Osteocyte (in vitro differentiated cells): ENCODE measurements at regions not wholly inside any gene's neighbourhood (a gene's known extent, or its start where the extent isn't known, plus 50 kb on each side); places are given as distances from the start of the nearest gene placed in this dataset.
"Not testable (repeated sequence)": the region's sequence is repeated elsewhere in the genome, so short reads cannot be mapped to it uniquely, and the experiment has no call there.

ENCODE experiments used
- DNase-seq: peaks from one replicate; pipeline ENCODE4 v3.0.0; 2021; ENCODE audit warnings: mixed read lengths; ENCODE audit not compliant: unreplicated experiment; ENCODE audit errors: extremely low spot score
- H3K27ac Mint-ChIP-seq: one replicate; pipeline ENCODE4 v1.8.0; 2021; ENCODE audit warnings: mild to moderate bottlenecking, mixed read lengths; ENCODE audit not compliant: unreplicated experiment
- H3K27me3 Mint-ChIP-seq: one replicate; pipeline ENCODE4 v1.8.0; 2021; ENCODE audit warnings: mixed read lengths; ENCODE audit not compliant: unreplicated experiment
- H3K36me3 Mint-ChIP-seq: one replicate; pipeline ENCODE4 v1.8.0; 2021; ENCODE audit warnings: mixed read lengths; ENCODE audit not compliant: unreplicated experiment
- H3K4me1 Mint-ChIP-seq: one replicate; pipeline ENCODE4 v1.8.0; 2021; ENCODE audit warnings: mixed read lengths; ENCODE audit not compliant: unreplicated experiment
- H3K4me3 Mint-ChIP-seq: one replicate; pipeline ENCODE4 v1.8.0; 2021; ENCODE audit warnings: mild to moderate bottlenecking, moderate library complexity, mixed read lengths; ENCODE audit not compliant: unreplicated experiment
- H3K9me3 Mint-ChIP-seq: one replicate; pipeline ENCODE4 v1.8.0; 2021; ENCODE audit warnings: mixed read lengths; ENCODE audit not compliant: unreplicated experiment
- TF ChIP-seq, protein P1 (sequence below): fragments of 200-600 bp; sonication (generic); IDR thresholded peaks from 2 replicates; pipeline ENCODE4 v1.5.0; 2021; ENCODE audit warnings: antibody characterized with exemption, mild to moderate bottlenecking, moderate library complexity

- H3K4me1 Mint-ChIP-seq = peaks cover 6% of the 10 kb centered on the region
- peaks cover 10% of the 10 kb centered on the region for H3K9me3 Mint-ChIP-seq
- peaks cover 34% of the 10 kb centered on the region for H3K27me3 Mint-ChIP-seq
- no peaks in the 10 kb centered on the region for H3K36me3 Mint-ChIP-seq
- TF ChIP-seq, protein P1, sequence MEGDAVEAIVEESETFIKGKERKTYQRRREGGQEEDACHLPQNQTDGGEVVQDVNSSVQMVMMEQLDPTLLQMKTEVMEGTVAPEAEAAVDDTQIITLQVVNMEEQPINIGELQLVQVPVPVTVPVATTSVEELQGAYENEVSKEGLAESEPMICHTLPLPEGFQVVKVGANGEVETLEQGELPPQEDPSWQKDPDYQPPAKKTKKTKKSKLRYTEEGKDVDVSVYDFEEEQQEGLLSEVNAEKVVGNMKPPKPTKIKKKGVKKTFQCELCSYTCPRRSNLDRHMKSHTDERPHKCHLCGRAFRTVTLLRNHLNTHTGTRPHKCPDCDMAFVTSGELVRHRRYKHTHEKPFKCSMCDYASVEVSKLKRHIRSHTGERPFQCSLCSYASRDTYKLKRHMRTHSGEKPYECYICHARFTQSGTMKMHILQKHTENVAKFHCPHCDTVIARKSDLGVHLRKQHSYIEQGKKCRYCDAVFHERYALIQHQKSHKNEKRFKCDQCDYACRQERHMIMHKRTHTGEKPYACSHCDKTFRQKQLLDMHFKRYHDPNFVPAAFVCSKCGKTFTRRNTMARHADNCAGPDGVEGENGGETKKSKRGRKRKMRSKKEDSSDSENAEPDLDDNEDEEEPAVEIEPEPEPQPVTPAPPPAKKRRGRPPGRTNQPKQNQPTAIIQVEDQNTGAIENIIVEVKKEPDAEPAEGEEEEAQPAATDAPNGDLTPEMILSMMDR = no peak
- peak overlapping the region; percentile 64 for H3K4me3 Mint-ChIP-seq
- H3K27ac Mint-ChIP-seq = no peak overlapping the region
- no peak for DNase-seq
Measured at GRCh38 chr20:26207237-26207966, 510.7 kb upstream of the ZNF337 start.

DNA sequence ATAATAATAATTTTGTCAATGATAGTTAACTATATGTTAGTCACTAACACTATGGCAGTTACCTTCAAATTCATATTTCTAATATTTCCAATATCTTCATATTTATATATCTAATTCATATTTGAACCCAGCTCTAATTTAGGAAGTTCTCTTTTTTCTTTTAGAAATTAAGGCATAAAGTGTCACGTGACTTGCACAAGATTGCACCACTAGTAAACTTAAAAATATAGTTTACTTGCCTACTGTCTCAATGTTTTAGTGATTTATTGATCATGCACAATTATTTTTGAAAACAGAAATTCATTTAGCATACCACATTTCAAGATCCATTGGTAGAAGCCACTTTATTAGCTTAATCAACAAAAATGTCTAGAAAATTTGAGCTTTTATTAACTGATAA, 508.7 kb upstream of the ZNF337 start:
- Mint-ChIP-seq H3K4me1 (peaks cover 6% of the 10 kb centered on the region), H3K9me3 (peaks cover 24% of the 10 kb centered on the region), H3K36me3 (peaks cover 2% of the 10 kb centered on the region), H3K27me3 (peaks cover 22% of the 10 kb centered on the region), H3K4me3 (no peak overlapping the region), H3K27ac (no peak overlapping the region)
- DNase-seq = no peak
- TF ChIP-seq, protein P1 = no peak

DNA sequence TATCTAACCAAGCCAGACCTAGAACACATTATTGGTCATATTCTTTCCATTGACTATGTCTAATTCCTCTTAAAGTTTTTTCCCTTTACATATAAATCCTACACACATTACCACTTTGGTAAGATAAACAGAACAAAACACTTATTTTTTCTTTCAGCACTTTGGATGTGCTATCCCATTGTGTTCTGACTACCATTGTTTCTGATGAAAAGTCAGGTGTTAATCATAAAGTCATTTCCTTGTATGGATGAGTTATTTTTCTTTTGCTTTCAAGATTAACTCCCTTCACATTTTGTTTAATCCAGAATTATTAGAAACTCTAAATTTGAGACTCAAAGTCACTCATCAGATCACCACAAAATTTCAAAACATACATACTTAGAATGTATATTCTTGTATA, 504.4 kb upstream of the ZNF337 start:
- H3K36me3 Mint-ChIP-seq, H3K27ac Mint-ChIP-seq, DNase-seq, H3K4me1 Mint-ChIP-seq, H3K4me3 Mint-ChIP-seq: not testable (repeated sequence)
- H3K27me3 Mint-ChIP-seq = peaks cover 10% of the 10 kb centered on the region
- H3K9me3 Mint-ChIP-seq = peaks cover 26% of the 10 kb centered on the region

- H3K4me1 Mint-ChIP-seq, H3K9me3 Mint-ChIP-seq, H3K36me3 Mint-ChIP-seq, DNase-seq, H3K27me3 Mint-ChIP-seq, H3K4me3 Mint-ChIP-seq, H3K27ac Mint-ChIP-seq: not testable (repeated sequence)
Measured at GRCh38 chr20:26187329-26187728, 490.7 kb upstream of the ZNF337 start.

- not testable (repeated sequence) for H3K27ac Mint-ChIP-seq, H3K4me3 Mint-ChIP-seq, H3K27me3 Mint-ChIP-seq
Measured at GRCh38 chr20:26183720-26184119, 487.1 kb upstream of the ZNF337 start.

GRCh38 chr20:26181364-26181763, 484.7 kb upstream of the ZNF337 start:
- DNase-seq, H3K27ac Mint-ChIP-seq, H3K27me3 Mint-ChIP-seq, H3K4me1 Mint-ChIP-seq, H3K36me3 Mint-ChIP-seq, H3K4me3 Mint-ChIP-seq, H3K9me3 Mint-ChIP-seq: not testable (repeated sequence)

More at GRCh38 chr20:26183720-26184119, 487.1 kb upstream of the ZNF337 start:
- H3K36me3 Mint-ChIP-seq, H3K4me1 Mint-ChIP-seq, DNase-seq, H3K9me3 Mint-ChIP-seq: not testable (repeated sequence)

- not testable (repeated sequence) for H3K27me3 Mint-ChIP-seq, H3K27ac Mint-ChIP-seq, DNase-seq, H3K36me3 Mint-ChIP-seq, H3K4me3 Mint-ChIP-seq, H3K9me3 Mint-ChIP-seq
- H3K4me1 Mint-ChIP-seq = peaks cover 53% of the 10 kb centered on the region
Measured at GRCh38 chr20:26171875-26172274, 475.2 kb upstream of the ZNF337 start.
